Activated CD4-positive, alpha-beta T cell treated with anti-CD3 and anti-CD28 coated beads, Interleukin-2, amount 10 ng/mL, durations not matched to agents 7 days and 5 days (primary cell): ENCODE measurements at regions not wholly inside any gene's neighbourhood (a gene's known extent, or its start where the extent isn't known, plus 50 kb on each side); places are given as distances from the start of the nearest gene placed in this dataset.
"Not testable (repeated sequence)": the region's sequence is repeated elsewhere in the genome, so short reads cannot be mapped to it uniquely, and the experiment has no call there.

Source experiments
- CTCF ChIA-PET: fragments of 350-600 bp; sonication (Branson Sonifier 250); formaldehyde crosslinking; loops from one replicate; lab custom pipeline; 2021; ENCODE audit warnings: antibody characterized with exemption; lab: Charles Lee
- POLR2A ChIA-PET: fragments of 350-600 bp; sonication (Branson Sonifier 250); formaldehyde crosslinking; loops from one replicate; lab custom pipeline; 2021; ENCODE audit warnings: antibody characterized with exemption; lab: Charles Lee
- DNase-seq: peaks from one replicate; pipeline ENCODE4 v3.0.0-alpha.2; 2020
- H3K27ac Mint-ChIP-seq: one replicate; pipeline ENCODE4 v1.8.0; 2021; ENCODE audit warnings: mild to moderate bottlenecking, moderate library complexity, mixed read lengths
- H3K27me3 Mint-ChIP-seq: one replicate; pipeline ENCODE4 v1.8.0; 2021; ENCODE audit warnings: mixed read lengths
- H3K36me3 Mint-ChIP-seq: one replicate; pipeline ENCODE4 v1.8.0; 2021; ENCODE audit warnings: low read depth, mixed read lengths
- H3K4me1 Mint-ChIP-seq: one replicate; pipeline ENCODE4 v1.8.0; 2021; ENCODE audit warnings: mixed read lengths
- H3K4me3 Mint-ChIP-seq: one replicate; pipeline ENCODE4 v1.8.0; 2021; ENCODE audit warnings: mild to moderate bottlenecking, moderate library complexity, mixed read lengths
- H3K9me3 Mint-ChIP-seq: one replicate; pipeline ENCODE4 v1.8.0; 2021; ENCODE audit warnings: mixed read lengths

- Mint-ChIP-seq H3K4me1 (no peaks in the 10 kb centered on the region), H3K27me3 (no peaks in the 10 kb centered on the region), H3K36me3 (no peaks in the 10 kb centered on the region), H3K9me3 (no peaks in the 10 kb centered on the region), H3K4me3 (no peak overlapping the region), H3K27ac (no peak overlapping the region)
- DNase-seq: no peak
- CTCF ChIA-PET: no interaction called here
- POLR2A ChIA-PET: no interaction called here
Measured at GRCh38 chr4:28001698-28002097, 1141.1 kb downstream of the STIM2 start.

- CTCF ChIA-PET: no interaction called here
- POLR2A ChIA-PET: no interaction called here
- DNase-seq: no peak
- Mint-ChIP-seq H3K4me1 (no peaks in the 10 kb centered on the region), H3K27ac (no peak overlapping the region), H3K27me3 (no peaks in the 10 kb centered on the region), H3K36me3 (no peaks in the 10 kb centered on the region), H3K4me3 (no peak overlapping the region), H3K9me3 (no peaks in the 10 kb centered on the region)
Measured at GRCh38 chr4:28004520-28004919, 1143.9 kb downstream of the STIM2 start.

GRCh38 chr4:28006021-28006420 lies 1145.4 kb downstream of the STIM2 start:
- CTCF ChIA-PET: interaction anchor here (0.5 kb wide), 1 partner anchor 38 kb away, joined by 3 read pairs; no protein-coding TSS in a partner anchor
- Mint-ChIP-seq H3K27ac (no peak overlapping the region), H3K4me1 (no peaks in the 10 kb centered on the region), H3K36me3 (no peaks in the 10 kb centered on the region), H3K9me3 (peaks cover 2% of the 10 kb centered on the region), H3K4me3 (no peak overlapping the region), H3K27me3 (no peaks in the 10 kb centered on the region)
- POLR2A ChIA-PET: no interaction called here
- DNase-seq: no peak

- Mint-ChIP-seq H3K9me3 (peaks cover 6% of the 10 kb centered on the region), H3K27me3 (no peaks in the 10 kb centered on the region), H3K36me3 (no peaks in the 10 kb centered on the region), H3K4me3 (no peak overlapping the region), H3K4me1 (no peaks in the 10 kb centered on the region), H3K27ac (no peak overlapping the region)
- no peak for DNase-seq
- POLR2A ChIA-PET: no interaction called here
- CTCF ChIA-PET: no interaction called here
Measured at GRCh38 chr4:28007693-28008092, 1147.1 kb downstream of the STIM2 start.

- CTCF ChIA-PET: no interaction called here
Measured at GRCh38 chr4:28009541-28009940, 1148.9 kb downstream of the STIM2 start.

GRCh38 chr4:28010577-28011240 lies 1150.1 kb downstream of the STIM2 start:
- no peaks in the 10 kb centered on the region for H3K4me1 Mint-ChIP-seq
- no peak for DNase-seq
- no peaks in the 10 kb centered on the region for H3K36me3 Mint-ChIP-seq
- POLR2A ChIA-PET: no interaction called here
- no peaks in the 10 kb centered on the region for H3K27me3 Mint-ChIP-seq
- CTCF ChIA-PET: no interaction called here
- no peak overlapping the region for H3K27ac Mint-ChIP-seq
- H3K4me3 Mint-ChIP-seq: no peak overlapping the region
- H3K9me3 Mint-ChIP-seq: peaks cover 6% of the 10 kb centered on the region

More at GRCh38 chr4:28009541-28009940, 1148.9 kb downstream of the STIM2 start:
- H3K4me3 Mint-ChIP-seq: no peak overlapping the region
- POLR2A ChIA-PET: no interaction called here
- H3K4me1 Mint-ChIP-seq: no peaks in the 10 kb centered on the region
- H3K27me3 Mint-ChIP-seq: no peaks in the 10 kb centered on the region
- H3K27ac Mint-ChIP-seq: no peak overlapping the region
- H3K9me3 Mint-ChIP-seq: peaks cover 6% of the 10 kb centered on the region
- no peak for DNase-seq
- H3K36me3 Mint-ChIP-seq: no peaks in the 10 kb centered on the region

GRCh38 chr4:28014469-28014868 lies 1153.8 kb downstream of the STIM2 start:
- Mint-ChIP-seq H3K9me3 (peaks cover 14% of the 10 kb centered on the region), H3K4me1 (no peaks in the 10 kb centered on the region), H3K27ac (no peak overlapping the region), H3K4me3 (no peak overlapping the region), H3K36me3 (no peaks in the 10 kb centered on the region), H3K27me3 (no peaks in the 10 kb centered on the region)
- DNase-seq: no peak
- CTCF ChIA-PET: interaction anchor here (1.6 kb wide), 1 partner anchor 9 kb away, joined by 4 read pairs; no protein-coding TSS in a partner anchor
- POLR2A ChIA-PET: no interaction called here

GRCh38 chr4:28015996-28016395 lies 1155.4 kb downstream of the STIM2 start:
- no peak overlapping the region for H3K4me3 Mint-ChIP-seq
- no peaks in the 10 kb centered on the region for H3K36me3 Mint-ChIP-seq
- ChIA-PET POLR2A (no interaction called here), CTCF (no interaction called here)
- H3K9me3 Mint-ChIP-seq: peaks cover 13% of the 10 kb centered on the region
- no peak for DNase-seq
- H3K27ac Mint-ChIP-seq: no peak overlapping the region
- H3K4me1 Mint-ChIP-seq: no peaks in the 10 kb centered on the region
- no peaks in the 10 kb centered on the region for H3K27me3 Mint-ChIP-seq

- H3K27ac Mint-ChIP-seq, CTCF ChIA-PET, DNase-seq, POLR2A ChIA-PET, H3K4me3 Mint-ChIP-seq, H3K27me3 Mint-ChIP-seq, H3K4me1 Mint-ChIP-seq, H3K36me3 Mint-ChIP-seq: not testable (repeated sequence)
- peaks cover 17% of the 10 kb centered on the region for H3K9me3 Mint-ChIP-seq
Measured at GRCh38 chr4:28038253-28038652, 1177.6 kb downstream of the STIM2 start.

GRCh38 chr4:28062562-28062961 lies 1201.9 kb downstream of the STIM2 start:
- POLR2A ChIA-PET: no interaction called here
- CTCF ChIA-PET: no interaction called here
- Mint-ChIP-seq H3K27ac (no peak overlapping the region), H3K27me3 (no peaks in the 10 kb centered on the region), H3K4me1 (no peaks in the 10 kb centered on the region), H3K36me3 (no peaks in the 10 kb centered on the region), H3K4me3 (no peak overlapping the region), H3K9me3 (no peaks in the 10 kb centered on the region)
- no peak for DNase-seq

GRCh38 chr4:28073860-28074555 lies 1213.4 kb downstream of the STIM2 start:
- POLR2A ChIA-PET: no interaction called here
- no peaks in the 10 kb centered on the region for H3K36me3 Mint-ChIP-seq
- H3K4me1 Mint-ChIP-seq: no peaks in the 10 kb centered on the region
- no peaks in the 10 kb centered on the region for H3K27me3 Mint-ChIP-seq
- no peak overlapping the region for H3K4me3 Mint-ChIP-seq
- peaks cover 3% of the 10 kb centered on the region for H3K9me3 Mint-ChIP-seq
- DNase-seq: no peak
- no peak overlapping the region for H3K27ac Mint-ChIP-seq
- CTCF ChIA-PET: no interaction called here

- POLR2A ChIA-PET: no interaction called here
- DNase-seq: no peak
- no peak overlapping the region for H3K27ac Mint-ChIP-seq
- no peaks in the 10 kb centered on the region for H3K36me3 Mint-ChIP-seq
- peaks cover 3% of the 10 kb centered on the region for H3K9me3 Mint-ChIP-seq
- H3K4me3 Mint-ChIP-seq: no peak overlapping the region
- H3K27me3 Mint-ChIP-seq: no peaks in the 10 kb centered on the region
- H3K4me1 Mint-ChIP-seq: no peaks in the 10 kb centered on the region
- CTCF ChIA-PET: no interaction called here
Measured at GRCh38 chr4:28075401-28075956, 1214.8 kb downstream of the STIM2 start.

- CTCF ChIA-PET, H3K27me3 Mint-ChIP-seq: not testable (repeated sequence)
Measured at GRCh38 chr4:28077203-28077602, 1216.6 kb downstream of the STIM2 start.

More at GRCh38 chr4:28077203-28077602, 1216.6 kb downstream of the STIM2 start:
- H3K4me1 Mint-ChIP-seq, H3K4me3 Mint-ChIP-seq, H3K36me3 Mint-ChIP-seq, H3K27ac Mint-ChIP-seq, DNase-seq, POLR2A ChIA-PET: not testable (repeated sequence)
- peaks cover 10% of the 10 kb centered on the region for H3K9me3 Mint-ChIP-seq
